ENCODE measurements at regions not wholly inside any gene's neighbourhood (a gene's known extent, or its start where the extent isn't known, plus 50 kb on each side); places are given as distances from the start of the nearest gene placed in this dataset.

DNA sequence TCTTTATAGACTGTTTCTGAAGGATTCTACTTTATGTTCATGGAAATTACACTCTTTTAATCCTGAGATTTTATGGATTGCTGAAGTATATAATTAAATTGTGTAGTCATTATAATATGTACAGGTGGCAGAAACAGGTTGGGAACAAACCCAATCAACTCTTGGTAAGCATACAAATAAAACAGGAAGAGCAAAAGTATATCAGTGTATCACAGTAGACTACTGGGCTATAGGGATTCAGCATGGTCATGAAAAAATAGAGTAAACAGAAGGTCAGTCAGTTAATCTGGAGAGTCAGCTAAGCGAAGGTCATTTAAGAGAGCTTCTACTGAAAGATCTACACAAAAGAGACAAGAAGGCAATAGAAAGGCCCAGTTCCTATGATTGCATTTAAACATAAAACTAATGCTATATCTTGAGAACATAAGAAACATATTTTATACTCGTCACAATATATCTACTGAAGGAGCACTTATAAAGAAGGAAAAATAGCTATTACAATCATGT lies 178.9 kb upstream of the ECI2 start:
- Histone ChIP-seq H3K4me3 (ENCODE audit: low read length in 2 of 2) (no peak overlapping the region), H3K4me1 (ENCODE audit: control insufficient read depth, insufficient read depth, low read length) (peaks cover 5% of the 10 kb centered on the region), H3K9ac (ENCODE audit: low read length in 2 of 2) (no peak overlapping the region), H3K9me3 (ENCODE audit: control insufficient read depth in 2 of 2, low read length in 2 of 2) (peaks cover 0 to 4% of the 10 kb centered on the region in 2 donors), H3K27ac (ENCODE audit: low read length) (no peak overlapping the region), H3K36me3 (ENCODE audit: control insufficient read depth in 2 of 2, insufficient read depth in 2 of 2, low read length in 2 of 2) (no peaks in the 10 kb centered on the region), H3K27me3 (ENCODE audit: control insufficient read depth in 1 of 2, insufficient read depth in 2 of 2, low read length in 2 of 2) (no peaks in the 10 kb centered on the region)

DNA sequence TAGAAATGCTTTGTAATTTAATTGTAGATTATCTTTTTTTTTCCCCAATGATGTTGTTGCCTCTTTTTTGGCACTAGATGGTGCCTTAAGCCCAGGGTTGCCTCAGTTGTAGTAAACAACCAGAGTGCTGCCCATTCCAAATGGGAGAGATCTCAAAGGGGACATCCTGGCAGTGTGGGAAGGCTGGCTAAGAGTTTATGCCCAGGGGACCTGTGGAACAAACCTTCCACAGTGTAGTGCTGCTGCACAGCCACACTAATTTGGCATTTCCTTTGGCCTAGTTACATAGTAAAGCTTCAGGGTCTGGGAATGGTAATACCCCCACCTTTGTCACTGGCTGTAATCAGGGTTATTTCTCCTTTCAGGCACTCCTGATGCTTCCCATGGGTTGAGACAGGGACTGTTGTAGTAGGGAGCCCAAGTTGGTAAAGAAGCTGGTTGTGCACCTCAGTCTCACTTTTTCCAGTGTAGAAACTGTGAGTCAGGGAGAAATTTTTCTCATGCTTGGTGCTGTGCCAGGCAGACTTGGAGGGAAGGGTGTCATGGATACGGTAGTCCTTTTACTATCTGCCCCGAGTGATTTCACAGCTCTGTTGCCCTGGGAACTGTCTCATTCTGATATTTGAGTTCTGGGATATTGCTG lies 177.8 kb upstream of the ECI2 start:
- Histone ChIP-seq H3K27ac (ENCODE audit: low read length) (no peak overlapping the region), H3K4me3 (ENCODE audit: low read length in 2 of 2) (no peak overlapping the region), H3K9me3 (ENCODE audit: control insufficient read depth in 2 of 2, low read length in 2 of 2) (peaks cover 0 to 4% of the 10 kb centered on the region in 2 donors), H3K4me1 (ENCODE audit: control insufficient read depth, insufficient read depth, low read length) (peaks cover 5% of the 10 kb centered on the region), H3K36me3 (ENCODE audit: control insufficient read depth in 2 of 2, insufficient read depth in 2 of 2, low read length in 2 of 2) (no peaks in the 10 kb centered on the region), H3K27me3 (ENCODE audit: control insufficient read depth in 1 of 2, insufficient read depth in 2 of 2, low read length in 2 of 2) (no peaks in the 10 kb centered on the region), H3K9ac (ENCODE audit: low read length in 2 of 2) (no peak overlapping the region)

DNA sequence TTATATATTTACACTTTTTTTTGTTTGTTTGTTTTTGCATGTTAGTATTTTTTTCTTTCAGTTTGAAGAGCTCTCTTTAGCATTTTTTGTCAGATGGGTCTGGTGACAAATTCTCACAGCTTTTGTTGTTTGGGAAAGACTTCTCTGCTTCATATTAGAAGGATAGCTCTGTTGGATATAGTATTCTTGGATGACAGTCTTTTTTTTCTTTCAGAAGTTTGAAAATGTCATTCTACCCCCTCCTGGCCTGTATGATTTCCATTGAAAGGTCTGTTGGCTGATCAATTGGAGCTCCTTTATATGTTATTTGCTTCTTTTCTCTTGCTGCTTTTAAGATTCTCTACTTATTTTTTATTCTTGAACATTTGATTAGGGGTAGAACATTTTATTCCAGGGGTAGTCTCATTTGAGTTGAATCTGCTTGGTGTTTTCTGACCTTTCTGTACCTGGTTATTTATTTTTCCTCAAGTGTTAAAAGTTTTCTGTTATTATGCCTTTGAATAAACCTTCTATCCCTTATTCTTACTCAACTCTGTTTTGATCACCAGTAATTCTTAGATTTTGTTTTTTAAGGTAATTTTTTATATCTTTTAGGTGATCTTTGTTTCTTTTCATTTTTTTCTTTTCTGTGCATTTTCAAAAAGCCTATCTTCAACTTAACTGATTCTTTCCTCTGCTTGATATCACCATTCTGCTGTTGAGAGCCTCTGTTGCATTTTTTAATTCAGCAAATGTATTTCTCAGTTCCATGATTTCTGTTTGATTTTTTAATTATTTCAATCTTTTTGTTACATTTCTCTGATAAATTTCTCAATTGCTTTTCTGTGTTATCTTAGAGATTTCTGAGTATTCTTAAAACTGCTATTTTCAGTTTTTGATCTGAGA lies 176.8 kb upstream of the ECI2 start:
- Histone ChIP-seq H3K4me3 (ENCODE audit: low read length in 2 of 2) (no peak overlapping the region), H3K27ac (ENCODE audit: low read length) (no peak overlapping the region), H3K9ac (ENCODE audit: low read length in 2 of 2) (no peak overlapping the region), H3K36me3 (ENCODE audit: control insufficient read depth in 2 of 2, insufficient read depth in 2 of 2, low read length in 2 of 2) (no peaks in the 10 kb centered on the region), H3K27me3 (ENCODE audit: control insufficient read depth in 1 of 2, insufficient read depth in 2 of 2, low read length in 2 of 2) (no peaks in the 10 kb centered on the region), H3K9me3 (ENCODE audit: control insufficient read depth in 2 of 2, low read length in 2 of 2) (peaks cover 0 to 4% of the 10 kb centered on the region in 2 donors), H3K4me1 (ENCODE audit: control insufficient read depth, insufficient read depth, low read length) (peaks cover 2% of the 10 kb centered on the region)

DNA sequence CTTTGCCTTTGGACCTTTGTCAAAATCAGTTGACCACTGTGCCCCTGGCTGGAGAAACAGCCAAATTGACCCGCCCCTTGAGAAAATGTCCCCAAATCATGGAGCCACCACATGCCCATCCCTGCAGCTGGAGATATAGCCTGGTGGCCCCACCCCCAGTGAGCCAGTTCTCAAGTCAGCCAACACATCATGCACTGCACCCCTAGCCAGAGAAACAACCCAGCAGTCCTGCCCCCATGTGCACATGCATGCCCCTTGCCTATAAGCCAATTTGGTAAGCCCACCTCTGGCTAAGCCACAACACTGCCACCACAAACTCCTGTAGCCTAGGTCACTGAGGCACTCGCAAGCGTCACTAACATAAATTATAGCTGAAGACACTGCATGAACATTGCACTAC lies 174.2 kb upstream of the ECI2 start:
- Histone ChIP-seq H3K4me1 (ENCODE audit: control insufficient read depth, insufficient read depth, low read length) (peaks cover 2% of the 10 kb centered on the region), H3K36me3 (ENCODE audit: control insufficient read depth in 2 of 2, insufficient read depth in 2 of 2, low read length in 2 of 2) (no peaks in the 10 kb centered on the region), H3K4me3 (ENCODE audit: low read length in 2 of 2) (no peak overlapping the region), H3K27me3 (ENCODE audit: control insufficient read depth in 1 of 2, insufficient read depth in 2 of 2, low read length in 2 of 2) (no peaks in the 10 kb centered on the region), H3K9me3 (ENCODE audit: control insufficient read depth in 2 of 2, low read length in 2 of 2) (peaks cover 0 to 4% of the 10 kb centered on the region in 2 donors), H3K27ac (ENCODE audit: low read length) (no peak overlapping the region), H3K9ac (ENCODE audit: low read length in 2 of 2) (no peak overlapping the region)

DNA sequence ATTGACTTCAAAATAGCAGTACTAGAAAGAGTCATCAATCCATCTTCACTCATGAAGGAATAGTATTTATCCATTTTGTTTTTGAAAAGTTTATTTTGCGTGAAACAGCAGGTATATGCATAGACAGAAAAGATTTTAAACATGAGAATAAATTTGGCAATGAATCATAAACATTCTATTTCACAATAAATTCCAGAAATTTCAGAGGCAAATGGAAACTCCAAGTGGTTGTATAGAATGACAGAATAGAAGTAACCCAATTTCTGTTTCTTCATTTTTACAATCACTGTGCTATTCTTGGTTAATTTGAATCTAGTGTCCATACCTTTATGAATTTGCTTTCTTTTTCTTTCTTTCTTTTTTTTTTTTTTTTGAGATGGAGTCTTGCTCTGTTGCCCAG lies 173.0 kb upstream of the ECI2 start:
- Histone ChIP-seq H3K36me3 (ENCODE audit: control insufficient read depth in 2 of 2, insufficient read depth in 2 of 2, low read length in 2 of 2) (no peaks in the 10 kb centered on the region), H3K27me3 (ENCODE audit: control insufficient read depth in 1 of 2, insufficient read depth in 2 of 2, low read length in 2 of 2) (no peaks in the 10 kb centered on the region), H3K9me3 (ENCODE audit: control insufficient read depth in 2 of 2, low read length in 2 of 2) (peaks cover 0 to 4% of the 10 kb centered on the region in 2 donors), H3K4me1 (ENCODE audit: control insufficient read depth, insufficient read depth, low read length) (peaks cover 2% of the 10 kb centered on the region), H3K4me3 (ENCODE audit: low read length in 2 of 2) (no peak overlapping the region), H3K27ac (ENCODE audit: low read length) (no peak overlapping the region), H3K9ac (ENCODE audit: low read length in 2 of 2) (no peak overlapping the region)

DNA sequence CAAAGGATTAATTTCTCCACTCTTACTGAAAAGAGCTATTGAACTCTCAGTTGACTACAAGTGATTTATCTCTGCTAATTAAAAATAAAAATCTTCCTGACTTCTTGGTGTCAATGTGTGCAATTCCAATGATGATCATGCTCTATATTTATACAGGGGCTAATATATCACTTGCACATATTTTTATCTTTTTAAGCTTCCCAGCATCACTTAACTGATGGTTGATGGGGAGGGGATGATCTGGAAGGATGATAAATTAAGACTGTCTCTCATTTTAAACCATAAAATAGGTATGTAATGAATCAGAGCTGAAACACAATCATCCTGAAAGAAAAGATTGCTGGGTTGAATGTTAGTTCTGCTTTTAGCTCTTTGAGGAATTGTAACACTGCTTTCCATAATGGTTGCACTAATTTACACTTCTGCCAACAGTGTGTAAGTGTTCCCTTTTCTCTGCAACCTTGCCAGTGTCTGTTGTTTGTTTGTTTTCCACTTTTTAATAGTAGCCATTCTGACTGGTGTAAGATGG lies 169.6 kb upstream of the ECI2 start:
- no peaks in the 10 kb centered on the region for H3K27me3 ChIP-seq (ENCODE audit: control insufficient read depth in 1 of 2, insufficient read depth in 2 of 2, low read length in 2 of 2)

DNA sequence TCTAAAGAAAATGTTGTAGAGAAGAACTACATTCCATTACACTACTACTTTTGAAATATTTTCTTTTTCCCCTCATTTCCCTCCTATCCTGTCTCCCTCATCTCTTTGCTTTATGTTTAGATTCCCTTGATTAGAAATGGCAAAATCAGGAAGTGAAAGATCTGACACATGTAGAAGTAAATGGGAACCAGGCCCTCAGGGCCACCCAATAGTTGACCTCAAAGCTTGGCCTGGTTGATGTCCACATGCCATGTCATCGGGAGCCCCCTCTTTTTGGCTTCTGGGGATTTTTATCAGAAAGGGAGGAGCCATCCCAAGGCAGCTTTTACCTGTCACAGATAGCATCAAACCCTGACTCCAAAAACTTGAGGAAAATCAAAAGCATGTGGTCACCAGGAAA lies 168.3 kb upstream of the ECI2 start:
- H3K27ac ChIP-seq (ENCODE audit: low read length): no peak overlapping the region
- no peaks in the 10 kb centered on the region for H3K4me1 ChIP-seq (ENCODE audit: control insufficient read depth, insufficient read depth, low read length)
- H3K36me3 ChIP-seq (ENCODE audit: control insufficient read depth in 2 of 2, insufficient read depth in 2 of 2, low read length in 2 of 2): no peaks in the 10 kb centered on the region
- H3K27me3 ChIP-seq (ENCODE audit: control insufficient read depth in 1 of 2, insufficient read depth in 2 of 2, low read length in 2 of 2): no peaks in the 10 kb centered on the region
- H3K9me3 ChIP-seq (ENCODE audit: control insufficient read depth in 2 of 2, low read length in 2 of 2): no peaks in the 10 kb centered on the region
- no peak overlapping the region for H3K4me3 ChIP-seq (ENCODE audit: low read length in 2 of 2)
- no peak overlapping the region for H3K9ac ChIP-seq (ENCODE audit: low read length in 2 of 2)

More for the DNA sequence above, 169.6 kb upstream of the ECI2 start:
- Histone ChIP-seq H3K27ac (ENCODE audit: low read length) (no peak overlapping the region), H3K36me3 (ENCODE audit: control insufficient read depth in 2 of 2, insufficient read depth in 2 of 2, low read length in 2 of 2) (no peaks in the 10 kb centered on the region), H3K9me3 (ENCODE audit: control insufficient read depth in 2 of 2, low read length in 2 of 2) (no peaks in the 10 kb centered on the region), H3K9ac (ENCODE audit: low read length in 2 of 2) (no peak overlapping the region), H3K4me3 (ENCODE audit: low read length in 2 of 2) (no peak overlapping the region), H3K4me1 (ENCODE audit: control insufficient read depth, insufficient read depth, low read length) (no peaks in the 10 kb centered on the region)

DNA sequence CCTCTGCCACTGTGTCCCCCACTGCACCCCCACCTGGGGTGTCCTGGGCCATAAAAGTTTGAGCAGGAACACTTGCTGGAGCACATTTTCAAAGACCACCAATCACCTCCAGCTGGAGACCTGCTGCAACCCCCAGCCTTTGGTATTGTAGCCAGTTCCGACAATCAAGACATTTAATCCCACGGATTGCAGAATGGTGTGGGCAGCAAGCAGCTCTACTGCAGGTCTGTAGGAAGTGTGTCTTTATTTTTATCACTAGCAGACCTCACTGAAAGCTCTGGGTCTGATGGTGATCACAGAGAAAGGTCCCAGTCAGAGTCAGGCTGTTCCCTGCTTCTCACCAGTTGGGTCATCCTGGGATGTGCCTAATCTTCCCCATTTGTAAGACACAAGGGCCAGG lies 167.1 kb upstream of the ECI2 start:
- Histone ChIP-seq H3K9ac (ENCODE audit: low read length in 2 of 2) (no peak overlapping the region), H3K4me3 (ENCODE audit: low read length in 2 of 2) (no peak overlapping the region), H3K4me1 (ENCODE audit: control insufficient read depth, insufficient read depth, low read length) (no peaks in the 10 kb centered on the region), H3K9me3 (ENCODE audit: control insufficient read depth in 2 of 2, low read length in 2 of 2) (peaks cover 3 to 5% of the 10 kb centered on the region in 2 donors), H3K27ac (ENCODE audit: low read length) (no peak overlapping the region), H3K36me3 (ENCODE audit: control insufficient read depth in 2 of 2, insufficient read depth in 2 of 2, low read length in 2 of 2) (no peaks in the 10 kb centered on the region), H3K27me3 (ENCODE audit: control insufficient read depth in 1 of 2, insufficient read depth in 2 of 2, low read length in 2 of 2) (no peaks in the 10 kb centered on the region)

DNA sequence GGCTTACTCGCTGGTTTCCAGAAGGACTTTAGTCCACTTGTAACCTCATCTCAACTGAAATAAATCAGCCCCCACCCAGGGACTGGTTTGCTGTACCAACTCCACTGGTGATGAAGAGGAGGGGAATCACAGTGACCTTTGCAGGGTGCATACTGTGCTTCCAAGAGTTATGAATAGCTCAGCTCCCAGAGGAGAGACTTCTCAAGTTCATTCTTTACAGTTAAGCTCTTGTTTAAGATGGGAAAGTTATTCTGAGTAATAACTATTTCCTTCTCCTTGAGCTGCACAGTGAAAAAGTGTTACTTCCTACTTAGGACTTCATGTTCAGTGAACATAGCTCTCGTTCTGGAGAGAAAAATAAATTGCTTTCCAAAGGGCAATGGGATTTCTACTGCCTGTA lies 166.5 kb upstream of the ECI2 start:
- H3K4me3 ChIP-seq (ENCODE audit: low read length in 2 of 2): no peak overlapping the region
- no peaks in the 10 kb centered on the region for H3K27me3 ChIP-seq (ENCODE audit: control insufficient read depth in 1 of 2, insufficient read depth in 2 of 2, low read length in 2 of 2)
- H3K27ac ChIP-seq (ENCODE audit: low read length): no peak overlapping the region
- H3K36me3 ChIP-seq (ENCODE audit: control insufficient read depth in 2 of 2, insufficient read depth in 2 of 2, low read length in 2 of 2): no peaks in the 10 kb centered on the region
- H3K9me3 ChIP-seq (ENCODE audit: control insufficient read depth in 2 of 2, low read length in 2 of 2): peaks cover 3 to 5% of the 10 kb centered on the region in 2 donors
- H3K4me1 ChIP-seq (ENCODE audit: control insufficient read depth, insufficient read depth, low read length): no peaks in the 10 kb centered on the region
- no peak overlapping the region for H3K9ac ChIP-seq (ENCODE audit: low read length in 2 of 2)

DNA sequence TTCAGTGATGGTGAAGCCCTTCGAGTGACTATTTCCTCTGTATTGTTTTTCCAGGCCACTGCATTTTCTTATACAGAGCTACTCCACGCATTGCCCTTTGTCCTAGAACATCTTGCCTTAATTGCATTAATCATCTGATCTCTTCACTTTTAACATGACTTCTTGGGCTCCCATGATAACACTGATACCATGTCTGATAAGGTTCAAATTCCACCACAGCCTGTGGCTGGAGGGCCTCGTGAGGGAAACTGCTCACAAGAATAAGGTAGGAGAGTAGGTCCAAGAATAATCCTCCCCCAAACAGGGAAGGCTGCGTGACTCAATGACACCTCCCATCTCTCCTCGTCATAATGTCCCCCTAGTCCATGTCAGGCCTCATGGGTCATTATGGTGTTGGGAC lies 165.5 kb upstream of the ECI2 start:
- Histone ChIP-seq H3K4me1 (ENCODE audit: control insufficient read depth, insufficient read depth, low read length) (no peaks in the 10 kb centered on the region), H3K9me3 (ENCODE audit: control insufficient read depth in 2 of 2, low read length in 2 of 2) (peaks cover 3 to 5% of the 10 kb centered on the region in 2 donors), H3K27me3 (ENCODE audit: control insufficient read depth in 1 of 2, insufficient read depth in 2 of 2, low read length in 2 of 2) (no peaks in the 10 kb centered on the region), H3K4me3 (ENCODE audit: low read length in 2 of 2) (no peak overlapping the region), H3K36me3 (ENCODE audit: control insufficient read depth in 2 of 2, insufficient read depth in 2 of 2, low read length in 2 of 2) (no peaks in the 10 kb centered on the region), H3K9ac (ENCODE audit: low read length in 2 of 2) (no peak overlapping the region), H3K27ac (ENCODE audit: low read length) (no peak overlapping the region)
